ENCODE measurements at regions not wholly inside any gene's neighbourhood (a gene's known extent, or its start where the extent isn't known, plus 50 kb on each side); places are given as distances from the start of the nearest gene placed in this dataset.

DNA sequence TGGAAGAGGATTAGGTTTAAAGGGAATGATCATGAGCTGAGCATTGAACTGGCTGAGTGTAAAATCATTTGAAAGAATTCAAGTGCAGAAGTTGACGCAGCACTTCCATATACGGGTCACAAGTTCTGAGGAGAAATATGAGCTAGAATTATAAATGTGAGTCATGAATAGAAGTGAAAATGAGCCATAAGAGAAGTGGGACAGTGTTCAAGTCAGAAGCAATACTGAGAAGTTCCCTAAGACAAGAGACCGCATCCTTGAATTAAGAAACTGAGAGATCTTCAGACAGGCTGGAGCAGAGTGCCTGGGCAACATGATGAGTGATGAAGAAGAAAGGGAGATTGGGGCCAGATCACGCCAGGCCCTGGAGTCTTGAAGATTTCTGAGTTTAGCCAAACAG lies 209.7 kb downstream of the TBX18 start:
- no peak overlapping the region for H3K27ac ChIP-seq (ENCODE audit: low read depth, low read length)
- no peaks in the 10 kb centered on the region for H3K79me1 ChIP-seq (ENCODE audit: low read depth, low read length)
- no peaks in the 10 kb centered on the region for H3K4me1 ChIP-seq (replicated peaks in 1 of 4; ENCODE audit: control insufficient read depth in 3 of 4, insufficient read depth in 4 of 4, low read length in 3 of 4)
- DNase-seq (ENCODE audit: low read depth in 1 of 2, low spot score in 2 of 2): no peak
- no peak overlapping the region for H3K14ac ChIP-seq (ENCODE audit: insufficient read length)
- no peaks in the 10 kb centered on the region for H3K79me2 ChIP-seq (ENCODE audit: control insufficient read depth in 1 of 2, insufficient read depth in 2 of 2, low read length in 2 of 2)
- no peak overlapping the region for H3K4me2 ChIP-seq (ENCODE audit: insufficient read depth in 1 of 2, low read depth in 2 of 2, low read length in 2 of 2)
- no peak overlapping the region for H4K8ac ChIP-seq (ENCODE audit: extremely low read depth, insufficient read depth, low read length)
- H3K23ac ChIP-seq (ENCODE audit: insufficient read length): no peak overlapping the region
- no peak for TF ChIP-seq SAP30 (IDR thresholded peaks at IDR 0.05; ENCODE audit: insufficient read depth, insufficient replicate concordance, low read length)
- TF ChIP-seq BACH1 (IDR thresholded peaks at IDR 0.05; ENCODE audit: low read length): no peak
- TF ChIP-seq, protein P1, sequence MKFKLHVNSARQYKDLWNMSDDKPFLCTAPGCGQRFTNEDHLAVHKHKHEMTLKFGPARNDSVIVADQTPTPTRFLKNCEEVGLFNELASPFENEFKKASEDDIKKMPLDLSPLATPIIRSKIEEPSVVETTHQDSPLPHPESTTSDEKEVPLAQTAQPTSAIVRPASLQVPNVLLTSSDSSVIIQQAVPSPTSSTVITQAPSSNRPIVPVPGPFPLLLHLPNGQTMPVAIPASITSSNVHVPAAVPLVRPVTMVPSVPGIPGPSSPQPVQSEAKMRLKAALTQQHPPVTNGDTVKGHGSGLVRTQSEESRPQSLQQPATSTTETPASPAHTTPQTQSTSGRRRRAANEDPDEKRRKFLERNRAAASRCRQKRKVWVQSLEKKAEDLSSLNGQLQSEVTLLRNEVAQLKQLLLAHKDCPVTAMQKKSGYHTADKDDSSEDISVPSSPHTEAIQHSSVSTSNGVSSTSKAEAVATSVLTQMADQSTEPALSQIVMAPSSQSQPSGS (IDR thresholded peaks at IDR 0.05; ENCODE audit: low read length): no peak
- TF ChIP-seq CREB1 (IDR thresholded peaks at IDR 0.05): no peak
- no peak for TF ChIP-seq TBP (IDR thresholded peaks at IDR 0.05; ENCODE audit: low read depth, low read length)
- TF ChIP-seq CBX5 (IDR thresholded peaks at IDR 0.05; ENCODE audit: low read depth, low read length): no peak
- TF ChIP-seq TAF7 (optimal IDR thresholded peaks at IDR 0.05; ENCODE audit: borderline replicate concordance, low read depth, low read length): no peak
- no peak for TF ChIP-seq KDM1A (IDR thresholded peaks at IDR 0.05; ENCODE audit: borderline replicate concordance, low read length)
- TF ChIP-seq EGR1 (IDR thresholded peaks at IDR 0.05; ENCODE audit: borderline replicate concordance, low read depth, low read length): no peak
- TF ChIP-seq POLR2A (IDR thresholded peaks at IDR 0.05; ENCODE audit: control extremely low read depth in 1 of 2, low read depth in 2 of 2, low read length in 2 of 2): no peak
- TF ChIP-seq, protein P2, sequence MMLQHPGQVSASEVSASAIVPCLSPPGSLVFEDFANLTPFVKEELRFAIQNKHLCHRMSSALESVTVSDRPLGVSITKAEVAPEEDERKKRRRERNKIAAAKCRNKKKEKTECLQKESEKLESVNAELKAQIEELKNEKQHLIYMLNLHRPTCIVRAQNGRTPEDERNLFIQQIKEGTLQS (IDR thresholded peaks at IDR 0.05; ENCODE audit: insufficient read depth, low read depth, low read length): no peak
- no peak overlapping the region for H3K4ac ChIP-seq (replicated peaks; ENCODE audit: insufficient read length, low read depth, low read length)
- H3K9ac ChIP-seq (replicated peaks in 1 of 4; ENCODE audit: extremely low read depth in 1 of 4, low read depth in 3 of 4, low read length in 3 of 4): no peak overlapping the region
- H3K18ac ChIP-seq (ENCODE audit: extremely low read depth, low read length): no peak overlapping the region
- no peaks in the 10 kb centered on the region for H3K23me2 ChIP-seq (ENCODE audit: low read depth, low read length)
- FAIRE-seq: no peak
- WGBS, 2 experiments (ENCODE audit: extremely low coverage in 1 of 2, insufficient coverage in 1 of 2, insufficient read length in 1 of 2, insufficient replicate concordance in 2 of 2, low coverage in 1 of 2, low lambda C conversion rate in 2 of 2, missing lambda C conversion rate in 1 of 2): 93% methylated on average over 4 of the region's 4 CpGs; no CpG with 5 or more reads in 1 of the 2 experiments
- H4K20me1 ChIP-seq (replicated peaks in 1 of 2; ENCODE audit: control insufficient read depth in 1 of 2, insufficient read depth in 2 of 2, low read length in 2 of 2): no peaks in the 10 kb centered on the region
- no peaks in the 10 kb centered on the region for H3K36me3 ChIP-seq (ENCODE audit: control insufficient read depth in 2 of 4, insufficient read depth in 4 of 4, low read length in 3 of 4)
- no peak overlapping the region for H2AFZ ChIP-seq (ENCODE audit: low read length)
- ChIA-PET POLR2A (ENCODE audit: partially characterized antibody) (no interaction called here), CTCF (ENCODE audit: partially characterized antibody) (no interaction called here)
- H4K5ac ChIP-seq (ENCODE audit: insufficient read length, low read depth, low read length): no peak overlapping the region
- no peaks in the 10 kb centered on the region for H3K9me3 ChIP-seq (ENCODE audit: insufficient read depth in 2 of 2, low read depth in 1 of 2, low read length in 1 of 2)
- H2BK5ac ChIP-seq (ENCODE audit: low read depth, low read length): no peak overlapping the region
- no peak overlapping the region for H3K4me3 ChIP-seq (ENCODE audit: extremely low read depth in 1 of 4, insufficient read depth in 2 of 4, low read depth in 3 of 4, low read length in 4 of 4)
- H2BK20ac ChIP-seq (ENCODE audit: low read length): no peak overlapping the region
- H3K27me3 ChIP-seq (replicated peaks in 1 of 4; ENCODE audit: control insufficient read depth in 3 of 4, extremely low read depth in 1 of 4, insufficient read depth in 3 of 4, low read length in 3 of 4): no peaks in the 10 kb centered on the region
- no peak overlapping the region for H2AK5ac ChIP-seq (ENCODE audit: low read depth, low read length)
- H4K91ac ChIP-seq (replicated peaks; ENCODE audit: insufficient read length, low read length): no peak overlapping the region
- no peak overlapping the region for H3K56ac ChIP-seq (replicated peaks; ENCODE audit: insufficient read length, low read depth, low read length)
- no peak overlapping the region for H2BK12ac ChIP-seq (ENCODE audit: low read depth, low read length)
- H2BK120ac ChIP-seq (replicated peaks; ENCODE audit: low read depth, low read length): no peak overlapping the region
- no peak overlapping the region for H2BK15ac ChIP-seq (ENCODE audit: low read length)

Measured in H1 (cell line).